ENCODE measurements at regions not wholly inside any gene's neighbourhood (a gene's known extent, or its start where the extent isn't known, plus 50 kb on each side); places are given as distances from the start of the nearest gene placed in this dataset.

DNA sequence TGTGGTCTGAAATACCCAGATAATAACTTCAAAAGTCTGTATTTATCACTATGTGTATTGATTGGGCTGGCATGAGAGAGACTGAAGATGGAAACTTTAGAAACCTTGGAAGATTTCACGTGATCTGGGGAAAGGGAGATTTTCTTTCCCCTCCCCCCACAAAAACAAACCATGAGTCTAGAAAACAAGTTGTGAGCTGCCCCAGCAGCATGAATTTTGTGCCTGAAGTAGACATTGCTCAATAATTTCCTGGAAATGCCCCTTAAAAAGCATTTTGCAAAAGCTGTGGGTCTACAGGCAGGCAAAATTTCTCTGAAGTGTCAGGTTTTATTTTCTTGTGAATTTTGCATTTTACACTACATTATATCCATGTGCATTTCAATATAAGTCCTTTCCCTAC, 101.8 kb downstream of the ETAA1 start:
- TF ChIP-seq, protein P1, sequence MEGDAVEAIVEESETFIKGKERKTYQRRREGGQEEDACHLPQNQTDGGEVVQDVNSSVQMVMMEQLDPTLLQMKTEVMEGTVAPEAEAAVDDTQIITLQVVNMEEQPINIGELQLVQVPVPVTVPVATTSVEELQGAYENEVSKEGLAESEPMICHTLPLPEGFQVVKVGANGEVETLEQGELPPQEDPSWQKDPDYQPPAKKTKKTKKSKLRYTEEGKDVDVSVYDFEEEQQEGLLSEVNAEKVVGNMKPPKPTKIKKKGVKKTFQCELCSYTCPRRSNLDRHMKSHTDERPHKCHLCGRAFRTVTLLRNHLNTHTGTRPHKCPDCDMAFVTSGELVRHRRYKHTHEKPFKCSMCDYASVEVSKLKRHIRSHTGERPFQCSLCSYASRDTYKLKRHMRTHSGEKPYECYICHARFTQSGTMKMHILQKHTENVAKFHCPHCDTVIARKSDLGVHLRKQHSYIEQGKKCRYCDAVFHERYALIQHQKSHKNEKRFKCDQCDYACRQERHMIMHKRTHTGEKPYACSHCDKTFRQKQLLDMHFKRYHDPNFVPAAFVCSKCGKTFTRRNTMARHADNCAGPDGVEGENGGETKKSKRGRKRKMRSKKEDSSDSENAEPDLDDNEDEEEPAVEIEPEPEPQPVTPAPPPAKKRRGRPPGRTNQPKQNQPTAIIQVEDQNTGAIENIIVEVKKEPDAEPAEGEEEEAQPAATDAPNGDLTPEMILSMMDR (IDR thresholded peaks at IDR 0.05) = no peak
- no peak for TF ChIP-seq ZFX (IDR thresholded peaks at IDR 0.05; ENCODE audit: borderline replicate concordance)

Measured in 22Rv1 (cell line).